ENCODE measurements at regions not wholly inside any gene's neighbourhood (a gene's known extent, or its start where the extent isn't known, plus 50 kb on each side); places are given as distances from the start of the nearest gene placed in this dataset.

DNA sequence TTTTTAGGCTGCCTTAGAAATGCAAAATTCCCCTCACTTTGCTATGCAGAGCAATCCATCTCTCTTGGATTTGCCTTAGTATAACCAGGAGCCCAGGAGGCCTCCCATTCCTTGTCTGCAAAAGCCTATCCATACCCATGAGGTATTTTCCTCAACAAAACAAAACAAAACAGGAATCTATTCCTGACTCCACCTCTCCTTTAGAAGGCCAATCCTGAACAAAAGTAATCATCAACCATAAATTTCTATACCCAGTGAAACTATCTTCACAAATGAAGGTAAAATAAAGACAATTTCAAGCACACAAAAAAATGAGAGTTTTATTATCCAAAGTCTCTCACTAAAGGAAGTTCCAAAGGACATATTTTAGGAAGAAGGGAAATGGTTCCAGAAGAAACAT is 365.7 kb downstream of the KCNRG start:
- Histone ChIP-seq H3K4me3 (ENCODE audit: insufficient read depth, low read depth, low read length) (no peak overlapping the region), H2AK5ac (ENCODE audit: low read depth, low read length) (no peak overlapping the region), H3K9me1 (ENCODE audit: insufficient read depth, low read length) (no peaks in the 10 kb centered on the region; the same call in 1 of the 2 replicates), H2BK15ac (ENCODE audit: low read depth, low read length) (no peak overlapping the region), H3K23ac (ENCODE audit: low read depth, low read length) (no peak overlapping the region), H3K9ac (ENCODE audit: low read depth, low read length) (no peak overlapping the region), H2AK9ac (replicated peaks; ENCODE audit: low read depth, low read length, poor library complexity) (no peak overlapping the region), H3K4me1 (ENCODE audit: control insufficient read depth, insufficient read depth, low read length) (peaks cover 4% of the 10 kb centered on the region), H3K36me3 (ENCODE audit: control insufficient read depth, insufficient read depth, low read length) (no peaks in the 10 kb centered on the region), H2AFZ (replicated peaks; ENCODE audit: low read length, poor library complexity) (no peak overlapping the region), H3K18ac (ENCODE audit: low read depth, low read length) (no peak overlapping the region), H2BK120ac (ENCODE audit: low read depth, low read length) (no peak overlapping the region), H4K20me1 (ENCODE audit: insufficient read depth, low read length) (no peaks in the 10 kb centered on the region), H2BK5ac (ENCODE audit: low read depth, low read length, poor library complexity, severe bottlenecking) (no peak overlapping the region), H4K91ac (ENCODE audit: insufficient read depth, low read depth, low read length) (no peak overlapping the region), H2BK20ac (ENCODE audit: low read depth, low read length) (no peak overlapping the region), H3K14ac (replicated peaks; ENCODE audit: low read depth, low read length) (no peak overlapping the region), H3K4ac (ENCODE audit: low read depth, low read length) (no peak overlapping the region), H3K9me3 (ENCODE audit: control insufficient read depth, insufficient read depth, low read length) (peaks cover 10% of the 10 kb centered on the region), H3K79me1 (ENCODE audit: low read depth in 1 of 2, low read length in 2 of 2) (no peaks in the 10 kb centered on the region), H3K56ac (ENCODE audit: extremely low read depth, insufficient read depth, low read length) (no peak overlapping the region), H3K4me2 (ENCODE audit: low read depth, low read length) (no peak overlapping the region), H3K27me3 (ENCODE audit: control insufficient read depth, insufficient read depth, low read length) (no peaks in the 10 kb centered on the region), H3K27ac (ENCODE audit: insufficient read depth, low read length) (no peak overlapping the region), H4K8ac (ENCODE audit: low read depth in 2 of 2, low read length in 2 of 2) (no peak overlapping the region), H4K5ac (ENCODE audit: low read depth, low read length) (no peak overlapping the region)
- intact Hi-C loops (cut with micrococcal nuclease) (no loop called here), in situ Hi-C loops (cut with MboI; ENCODE audit: low sequenced_read_pairs) (no loop called here), dilution Hi-C loops (cut with HindIII; ENCODE audit: low sequenced_read_pairs, unreplicated experiment) (no loop called here)
- TF ChIP-seq NFE2L2 (IDR thresholded peaks at IDR 0.05; ENCODE audit: low read depth, low read length) (no peak), MXI1 (IDR thresholded peaks at IDR 0.05; ENCODE audit: borderline replicate concordance, low read depth, low read length) (no peak), RAD21 (IDR thresholded peaks at IDR 0.05; ENCODE audit: low read length) (no peak), BHLHE40 (IDR thresholded peaks at IDR 0.05; ENCODE audit: low read depth, low read length) (no peak), MAFK (IDR thresholded peaks at IDR 0.05; ENCODE audit: low read depth, low read length) (no peak), CHD1 (IDR thresholded peaks at IDR 0.05; ENCODE audit: low read depth, low read length) (no peak), RFX5 (IDR thresholded peaks at IDR 0.05; ENCODE audit: low read depth, low read length) (no peak), MAZ (IDR thresholded peaks at IDR 0.05; ENCODE audit: borderline replicate concordance, low read depth, low read length) (no peak), FOS (IDR thresholded peaks at IDR 0.05; ENCODE audit: low read depth, low read length) (no peak), POLR2A (IDR thresholded peaks at IDR 0.05; ENCODE audit: low read depth, low read length) (no peak), CEBPB (IDR thresholded peaks at IDR 0.05; ENCODE audit: low read depth, low read length) (no peak)
- TF ChIP-seq, protein P1, sequence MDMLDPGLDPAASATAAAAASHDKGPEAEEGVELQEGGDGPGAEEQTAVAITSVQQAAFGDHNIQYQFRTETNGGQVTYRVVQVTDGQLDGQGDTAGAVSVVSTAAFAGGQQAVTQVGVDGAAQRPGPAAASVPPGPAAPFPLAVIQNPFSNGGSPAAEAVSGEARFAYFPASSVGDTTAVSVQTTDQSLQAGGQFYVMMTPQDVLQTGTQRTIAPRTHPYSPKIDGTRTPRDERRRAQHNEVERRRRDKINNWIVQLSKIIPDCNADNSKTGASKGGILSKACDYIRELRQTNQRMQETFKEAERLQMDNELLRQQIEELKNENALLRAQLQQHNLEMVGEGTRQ (IDR thresholded peaks at IDR 0.05; ENCODE audit: low read depth, low read length) = no peak
- TF ChIP-seq, protein P2, sequence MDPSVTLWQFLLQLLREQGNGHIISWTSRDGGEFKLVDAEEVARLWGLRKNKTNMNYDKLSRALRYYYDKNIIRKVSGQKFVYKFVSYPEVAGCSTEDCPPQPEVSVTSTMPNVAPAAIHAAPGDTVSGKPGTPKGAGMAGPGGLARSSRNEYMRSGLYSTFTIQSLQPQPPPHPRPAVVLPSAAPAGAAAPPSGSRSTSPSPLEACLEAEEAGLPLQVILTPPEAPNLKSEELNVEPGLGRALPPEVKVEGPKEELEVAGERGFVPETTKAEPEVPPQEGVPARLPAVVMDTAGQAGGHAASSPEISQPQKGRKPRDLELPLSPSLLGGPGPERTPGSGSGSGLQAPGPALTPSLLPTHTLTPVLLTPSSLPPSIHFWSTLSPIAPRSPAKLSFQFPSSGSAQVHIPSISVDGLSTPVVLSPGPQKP (IDR thresholded peaks at IDR 0.05; ENCODE audit: borderline replicate concordance, low read depth, low read length) = no peak
- TF ChIP-seq, protein P3, sequence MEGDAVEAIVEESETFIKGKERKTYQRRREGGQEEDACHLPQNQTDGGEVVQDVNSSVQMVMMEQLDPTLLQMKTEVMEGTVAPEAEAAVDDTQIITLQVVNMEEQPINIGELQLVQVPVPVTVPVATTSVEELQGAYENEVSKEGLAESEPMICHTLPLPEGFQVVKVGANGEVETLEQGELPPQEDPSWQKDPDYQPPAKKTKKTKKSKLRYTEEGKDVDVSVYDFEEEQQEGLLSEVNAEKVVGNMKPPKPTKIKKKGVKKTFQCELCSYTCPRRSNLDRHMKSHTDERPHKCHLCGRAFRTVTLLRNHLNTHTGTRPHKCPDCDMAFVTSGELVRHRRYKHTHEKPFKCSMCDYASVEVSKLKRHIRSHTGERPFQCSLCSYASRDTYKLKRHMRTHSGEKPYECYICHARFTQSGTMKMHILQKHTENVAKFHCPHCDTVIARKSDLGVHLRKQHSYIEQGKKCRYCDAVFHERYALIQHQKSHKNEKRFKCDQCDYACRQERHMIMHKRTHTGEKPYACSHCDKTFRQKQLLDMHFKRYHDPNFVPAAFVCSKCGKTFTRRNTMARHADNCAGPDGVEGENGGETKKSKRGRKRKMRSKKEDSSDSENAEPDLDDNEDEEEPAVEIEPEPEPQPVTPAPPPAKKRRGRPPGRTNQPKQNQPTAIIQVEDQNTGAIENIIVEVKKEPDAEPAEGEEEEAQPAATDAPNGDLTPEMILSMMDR (conservative IDR thresholded peaks at IDR 0.05; ENCODE audit: low read depth, low read length) = no peak
- ChIA-PET CTCF (interaction anchor here (1.6 kb wide), 1 partner anchor 44 kb away, joined by 3 read pairs; no protein-coding TSS in a partner anchor), POLR2A (ENCODE audit: unreplicated experiment) (no interaction called here)
- ATAC-seq (ENCODE audit: low read depth) (no peak), DNase-seq (no peak)
- no TSS peak for BruUV-seq (replicated peaks)
